H1 (cell line): ENCODE measurements at regions not wholly inside any gene's neighbourhood (a gene's known extent, or its start where the extent isn't known, plus 50 kb on each side); places are given as distances from the start of the nearest gene placed in this dataset.
"Not testable (repeated sequence)": the region's sequence is repeated elsewhere in the genome, so short reads cannot be mapped to it uniquely, and the experiment has no call there.

ENCODE experiments used
- CTCF ChIA-PET: fragments of 300-600 bp; sonication (Branson Sonifier 250); formaldehyde crosslinking; loops from one replicate; lab custom pipeline; 2021; ENCODE audit not compliant: partially characterized antibody; lab: Charles Lee
- POLR2A ChIA-PET: fragments of 300-600 bp; sonication (Branson Sonifier 250); formaldehyde crosslinking; loops from one replicate; lab custom pipeline; 2021; ENCODE audit warnings: inconsistent platforms; ENCODE audit not compliant: partially characterized antibody; lab: Charles Lee
- DNase-seq, 2 experiments: peaks; one replicate each; pipeline versions ENCODE4 v3.0.0 to v3.0.0-alpha.2; 2010 to 2022; ENCODE audit warnings: low spot score in 2 of 2, low read depth in 1 of 2, mixed read lengths in 1 of 2
- FAIRE-seq: peaks from 2 replicates; lab custom pipeline; 2011; peaks lifted over from hg19 to GRCh38; lab: Jason Lieb, UNC
- H2AFZ ChIP-seq: 2 replicates; pipeline ENCODE4 v1.8.1; 2012; ENCODE audit warnings: low read length, inconsistent platforms
- H2AK5ac ChIP-seq: 2 replicates; pipeline ENCODE4 v1.6.1; 2013; ENCODE audit warnings: low read depth, low read length
- H2BK120ac ChIP-seq: replicated peaks from 2 replicates; pipeline ENCODE3; 2013; ENCODE audit warnings: low read depth, low read length, inconsistent platforms
- H2BK12ac ChIP-seq: 2 replicates; pipeline ENCODE4 v1.6.1; 2013; ENCODE audit warnings: low read depth, low read length
- H2BK15ac ChIP-seq: 2 replicates; pipeline ENCODE4 v1.6.1; 2013; ENCODE audit warnings: low read length
- H2BK20ac ChIP-seq: 2 replicates; pipeline ENCODE4 v1.6.1; 2013; ENCODE audit warnings: low read length
- H2BK5ac ChIP-seq: 2 replicates; pipeline ENCODE4 v1.6.1; 2013; ENCODE audit warnings: low read depth, low read length
- H3K14ac ChIP-seq: 2 replicates; pipeline ENCODE4 v1.6.1; 2013; ENCODE audit warnings: inconsistent platforms; ENCODE audit not compliant: insufficient read length
- H3K18ac ChIP-seq: 2 replicates; pipeline ENCODE4 v1.6.1; 2013; ENCODE audit warnings: low read length; ENCODE audit errors: extremely low read depth
- H3K23ac ChIP-seq: 2 replicates; pipeline ENCODE4 v1.6.1; 2013; ENCODE audit warnings: inconsistent platforms; ENCODE audit not compliant: insufficient read length
- H3K23me2 ChIP-seq: 2 replicates; pipeline ENCODE4 v1.6.1; 2013; ENCODE audit warnings: low read depth, low read length
- H3K27ac ChIP-seq: 2 replicates; pipeline ENCODE4 v1.6.1; 2011; ENCODE audit warnings: low read depth, low read length, inconsistent platforms
- H3K27me3 ChIP-seq, 4 experiments: replicated peaks in 1 of 4; 1 replicate in 1 of 4; 2 replicates in 3 of 4; pipeline versions ENCODE4 v1.6.1 to v1.8.1; 2011 to 2013; ENCODE audit warnings: low read length in 3 of 4, mild to moderate bottlenecking in 3 of 4, inconsistent platforms in 2 of 4, mixed read lengths in 2 of 4, moderate library complexity in 1 of 4; ENCODE audit not compliant: control insufficient read depth in 3 of 4, insufficient read depth in 3 of 4; ENCODE audit errors: extremely low read depth in 1 of 4
- H3K36me3 ChIP-seq, 4 experiments: 2 replicates each; pipeline versions ENCODE4 v1.6.1 to v1.8.1; 2011 to 2013; ENCODE audit warnings: mild to moderate bottlenecking in 4 of 4, low read length in 3 of 4, moderate library complexity in 2 of 4, control low read depth in 1 of 4, inconsistent platforms in 1 of 4; ENCODE audit not compliant: insufficient read depth in 4 of 4, control insufficient read depth in 2 of 4
- H3K4ac ChIP-seq: replicated peaks from 2 replicates; pipeline ENCODE3; 2013; ENCODE audit warnings: low read length, low read depth, mixed read lengths, inconsistent platforms; ENCODE audit not compliant: insufficient read length
- H3K4me1 ChIP-seq, 4 experiments: replicated peaks in 1 of 4; 1 replicate in 1 of 4; 2 replicates in 3 of 4; pipeline versions ENCODE4 v1.6.1 to v1.8.1; 2011 to 2013; ENCODE audit warnings: low read length in 3 of 4, inconsistent platforms in 2 of 4, mixed read lengths in 1 of 4; ENCODE audit not compliant: insufficient read depth in 4 of 4, control insufficient read depth in 3 of 4
- H3K4me2 ChIP-seq, 2 experiments: 2 replicates each; pipeline versions ENCODE4 v1.6.1 to v1.8.1; 2011 to 2013; ENCODE audit warnings: low read depth in 2 of 2, low read length in 2 of 2, control low read depth in 1 of 2, inconsistent platforms in 1 of 2, mild to moderate bottlenecking in 1 of 2; ENCODE audit not compliant: insufficient read depth in 1 of 2
- H3K4me3 ChIP-seq, 4 experiments: fragments of 200-600, 300-600 bp in 1 of 4; sonication (generic), shearing (Covaris generic), sonication (Bioruptor Twin) in 1 of 4; 2 replicates each; pipeline versions ENCODE4 v1.5.1 to v1.8.1; 2011 to 2016; ENCODE audit warnings: low read length in 4 of 4, low read depth in 3 of 4, control low read depth in 2 of 4, inconsistent platforms in 2 of 4, mild to moderate bottlenecking in 2 of 4, mixed read lengths in 1 of 4, moderate library complexity in 1 of 4; ENCODE audit not compliant: insufficient read depth in 2 of 4; ENCODE audit errors: extremely low read depth in 1 of 4
- H3K56ac ChIP-seq: replicated peaks from 2 replicates; pipeline ENCODE3; 2013; ENCODE audit warnings: low read depth, mild to moderate bottlenecking, mixed read lengths, low read length, inconsistent platforms; ENCODE audit not compliant: insufficient read length
- H3K79me1 ChIP-seq: 2 replicates; pipeline ENCODE4 v1.6.1; 2013; ENCODE audit warnings: low read depth, low read length, control low read depth
- H3K79me2 ChIP-seq, 2 experiments: 2 replicates each; pipeline versions ENCODE4 v1.6.1 to v1.8.1; 2012 to 2013; ENCODE audit warnings: low read length in 2 of 2, mild to moderate bottlenecking in 2 of 2, inconsistent platforms in 1 of 2; ENCODE audit not compliant: insufficient read depth in 2 of 2, control insufficient read depth in 1 of 2
- H3K9ac ChIP-seq, 4 experiments: replicated peaks in 1 of 4; 1 replicate in 1 of 4; 2 replicates in 3 of 4; pipeline versions ENCODE4 v1.6.1 to v1.8.1; 2011 to 2013; ENCODE audit warnings: low read depth in 3 of 4, low read length in 3 of 4, control low read depth in 2 of 4, mild to moderate bottlenecking in 2 of 4, moderate library complexity in 2 of 4, inconsistent platforms in 1 of 4; ENCODE audit errors: extremely low read depth in 1 of 4
- H3K9me3 ChIP-seq, 2 experiments: 2 replicates each; pipeline versions ENCODE4 v1.6.1 to v1.8.1; 2012 to 2013; ENCODE audit warnings: mild to moderate bottlenecking in 2 of 2, moderate library complexity in 2 of 2, control low read depth in 1 of 2, inconsistent platforms in 1 of 2, low read depth in 1 of 2, low read length in 1 of 2, mixed read lengths in 1 of 2; ENCODE audit not compliant: insufficient read depth in 2 of 2
- H4K20me1 ChIP-seq, 2 experiments: replicated peaks in 1 of 2; 2 replicates each; pipeline versions ENCODE3 to v1.8.1; 2011 to 2013; ENCODE audit warnings: inconsistent platforms in 2 of 2, low read length in 2 of 2, mild to moderate bottlenecking in 1 of 2; ENCODE audit not compliant: insufficient read depth in 2 of 2, control insufficient read depth in 1 of 2
- H4K5ac ChIP-seq: 2 replicates; pipeline ENCODE4 v1.6.1; 2013; ENCODE audit warnings: low read length, low read depth, mixed read lengths, inconsistent platforms; ENCODE audit not compliant: insufficient read length
- H4K8ac ChIP-seq: 2 replicates; pipeline ENCODE4 v1.8.0; 2013; ENCODE audit warnings: mild to moderate bottlenecking, moderate library complexity, low read length, inconsistent platforms; ENCODE audit not compliant: insufficient read depth; ENCODE audit errors: extremely low read depth
- H4K91ac ChIP-seq: replicated peaks from 2 replicates; pipeline ENCODE3; 2013; ENCODE audit warnings: low read length, mixed read lengths, inconsistent platforms; ENCODE audit not compliant: insufficient read length
- ZNF274 ChIP-seq: IDR thresholded peaks from 2 replicates; pipeline ENCODE4 v1.7.0; 2012; ENCODE audit warnings: low read length, borderline replicate concordance; ENCODE audit errors: extremely low read depth
- WGBS, 2 experiments: shearing (Covaris generic) in 1 of 2; methylation state at CpG; one replicate each; pipeline versions ENCODE4 v1.1.6 to v1.1.7; 2013 to 2015; ENCODE audit warnings: low lambda C conversion rate in 2 of 2, mixed read lengths in 2 of 2, inconsistent platforms in 1 of 2, low coverage in 1 of 2, missing lambda C conversion rate in 1 of 2; ENCODE audit not compliant: insufficient replicate concordance in 2 of 2, insufficient coverage in 1 of 2, insufficient read length in 1 of 2; ENCODE audit errors: extremely low coverage in 1 of 2, missing lambda C conversion rate in 1 of 2; 5-methylcytosine and 5-hydroxymethylcytosine counted together

GRCh38 chrY:12444200-12444599 is 256.8 kb upstream of the USP9Y start (continued):
- TF ChIP-seq ZNF274 = no peak

DNA sequence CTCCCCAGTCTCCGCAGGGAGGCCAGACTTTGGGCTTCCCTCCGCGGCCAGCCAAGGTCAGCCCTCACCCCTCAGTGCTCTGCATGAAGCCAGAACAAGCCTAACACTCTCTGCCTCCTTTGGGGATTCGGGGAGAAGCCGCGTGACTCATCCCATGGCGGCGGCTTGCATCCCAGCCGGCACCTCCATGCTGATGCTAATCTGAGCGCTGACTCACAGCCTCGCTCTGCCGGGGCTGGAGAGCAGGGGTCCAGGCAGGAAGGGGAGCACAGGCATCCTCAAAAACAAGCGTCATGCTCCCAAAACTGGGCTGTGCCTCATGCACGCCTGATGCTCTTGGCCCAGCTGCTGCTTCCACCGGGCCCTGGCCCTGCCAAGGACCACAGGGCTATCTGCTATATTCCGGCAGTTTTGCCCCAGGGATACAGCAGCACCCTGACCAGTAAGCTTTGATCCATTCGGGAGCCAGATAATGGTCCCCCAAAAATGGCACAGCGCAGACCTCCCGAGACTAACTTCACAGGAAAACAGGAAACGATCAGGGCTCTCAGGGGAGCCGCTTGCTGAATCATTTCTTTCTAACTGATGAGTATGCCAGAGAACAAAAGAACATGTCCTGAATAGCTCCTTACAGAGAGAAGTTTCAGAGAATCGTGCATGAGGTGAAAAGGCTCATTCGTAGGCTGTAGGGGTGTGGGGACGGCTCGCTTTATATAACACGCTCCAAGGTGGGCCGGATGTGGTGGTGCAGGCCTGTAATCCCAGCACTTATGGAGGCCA is 254.4 kb upstream of the USP9Y start:
- H2BK15ac ChIP-seq, H2AK5ac ChIP-seq, H3K56ac ChIP-seq, H3K79me2 ChIP-seq, H4K8ac ChIP-seq, H3K4me2 ChIP-seq, H2BK12ac ChIP-seq, H2BK20ac ChIP-seq, CTCF ChIA-PET, H3K79me1 ChIP-seq, DNase-seq, POLR2A ChIA-PET, H2AFZ ChIP-seq, H4K91ac ChIP-seq, H3K4me3 ChIP-seq, H4K20me1 ChIP-seq, H3K18ac ChIP-seq, H3K4me1 ChIP-seq, H3K4ac ChIP-seq, H3K9ac ChIP-seq, H3K23me2 ChIP-seq, H3K36me3 ChIP-seq, H3K23ac ChIP-seq, H2BK120ac ChIP-seq, H3K14ac ChIP-seq, H3K27me3 ChIP-seq, H3K27ac ChIP-seq, H4K5ac ChIP-seq, H2BK5ac ChIP-seq: not testable (repeated sequence)
- FAIRE-seq = peak; percentile 78
- peaks cover 5 to 16% of the 10 kb centered on the region in 2 experiments; a peak in 2 of 4 replicates for H3K9me3 ChIP-seq
- 85% methylated on average over 14 of the region's 27 CpGs; no CpG with 5 or more reads in 1 of the 2 experiments for WGBS, 2 experiments
